ENCODE measurements at regions not wholly inside any gene's neighbourhood (a gene's known extent, or its start where the extent isn't known, plus 50 kb on each side); places are given as distances from the start of the nearest gene placed in this dataset.
"Not testable (repeated sequence)": the region's sequence is repeated elsewhere in the genome, so short reads cannot be mapped to it uniquely, and the experiment has no call there.

DNA sequence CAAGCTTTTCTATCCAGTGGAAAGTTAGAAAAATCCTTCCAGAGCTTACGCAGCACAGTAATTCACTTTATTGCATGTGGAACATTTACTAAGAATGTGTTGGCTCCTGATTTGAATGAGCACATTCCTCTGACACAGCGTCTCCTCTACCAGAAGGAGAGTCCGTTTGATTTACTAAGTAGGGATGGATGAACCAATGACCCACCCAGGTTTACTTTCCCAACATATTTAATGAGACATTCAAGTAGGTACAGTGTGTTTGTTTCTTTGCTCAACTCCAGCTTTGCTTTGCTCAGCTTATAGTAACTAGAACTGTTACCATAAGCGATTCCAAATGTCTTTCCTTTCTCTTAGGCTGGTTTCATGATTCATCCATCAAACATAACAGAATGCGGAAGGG, 161.7 kb downstream of the SMARCA1 start:
- no peak for DNase-seq (ENCODE audit: low read depth)

DNA sequence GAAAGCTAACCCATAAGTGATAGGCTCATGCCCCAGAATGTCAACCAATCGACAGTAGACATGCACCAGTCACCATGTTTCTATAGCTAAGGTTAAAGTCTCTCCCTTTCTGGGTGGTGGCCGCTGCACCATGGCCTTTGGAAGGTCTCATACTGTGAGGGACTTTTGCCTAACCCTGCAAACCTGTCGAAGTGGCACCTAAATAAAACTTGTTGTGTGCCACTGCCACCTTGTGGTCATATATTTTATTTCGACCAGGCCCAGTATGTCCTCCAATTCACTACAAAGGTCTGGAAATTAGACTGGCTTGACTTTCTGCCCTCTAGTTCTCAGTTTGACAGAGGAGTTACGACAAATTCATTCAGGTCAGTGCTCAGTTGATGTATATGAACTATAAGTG, 163.1 kb downstream of the SMARCA1 start:
- peak; percentile 20 for DNase-seq (ENCODE audit: low read depth)

DNA sequence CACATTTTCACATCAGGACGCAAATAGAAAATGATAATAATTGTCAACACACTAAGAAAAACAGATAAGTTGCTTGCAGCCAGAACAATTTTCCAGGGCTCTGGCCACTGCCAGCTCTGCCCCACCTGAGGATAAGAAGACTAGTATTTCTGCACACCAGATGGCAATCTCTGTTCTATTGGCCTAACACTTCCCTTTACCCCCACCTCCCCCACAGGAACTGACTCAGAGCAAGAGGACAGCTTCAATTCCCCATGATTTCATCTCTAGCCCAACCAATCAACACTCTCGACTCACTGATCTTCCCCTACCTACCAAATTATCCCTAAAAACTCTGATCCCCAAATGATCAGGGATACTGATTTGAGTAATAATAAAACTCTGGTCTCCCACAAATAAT, 164.0 kb downstream of the SMARCA1 start:
- DNase-seq (ENCODE audit: low read depth): no peak

DNA sequence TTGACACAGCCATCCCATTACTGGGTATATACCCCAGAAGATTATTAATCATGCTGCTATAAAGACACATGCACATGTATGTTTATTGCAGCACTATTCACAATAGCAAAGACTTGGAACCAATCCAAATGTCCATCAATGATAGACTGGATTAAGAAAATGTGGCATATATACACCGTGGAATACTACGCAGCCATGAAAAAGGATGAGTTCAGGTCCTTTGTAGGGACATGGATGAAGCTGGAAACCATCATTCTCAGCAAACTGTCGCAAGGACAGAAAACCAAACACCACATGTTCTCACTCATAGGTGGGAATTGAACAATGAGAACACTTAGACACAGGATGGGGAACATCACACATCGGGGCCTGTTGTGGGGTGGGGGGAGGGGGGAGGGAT, 165.9 kb downstream of the SMARCA1 start:
- DNase-seq (ENCODE audit: low read depth): not testable (repeated sequence)

DNA sequence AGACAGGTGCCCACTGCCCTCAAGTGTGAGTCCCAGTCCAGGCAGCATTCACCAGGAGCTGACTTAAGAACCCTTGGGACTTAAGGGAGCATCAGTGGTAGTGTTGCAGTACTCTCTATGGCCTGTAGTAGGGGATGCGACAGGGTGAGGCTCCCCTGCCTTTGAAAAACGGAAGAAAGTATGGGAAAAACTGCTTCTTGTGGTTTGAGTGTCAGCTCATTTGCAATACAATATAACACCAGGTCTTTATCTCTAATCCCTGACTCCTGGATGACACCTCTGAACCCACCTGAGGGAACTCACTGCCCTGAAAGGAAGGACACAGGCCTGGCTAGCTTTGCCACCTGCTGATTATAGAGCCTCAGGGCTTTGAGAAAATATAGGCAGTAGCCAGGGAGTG, 176.0 kb downstream of the SMARCA1 start:
- DNase-seq (ENCODE audit: low read depth): no peak

DNA sequence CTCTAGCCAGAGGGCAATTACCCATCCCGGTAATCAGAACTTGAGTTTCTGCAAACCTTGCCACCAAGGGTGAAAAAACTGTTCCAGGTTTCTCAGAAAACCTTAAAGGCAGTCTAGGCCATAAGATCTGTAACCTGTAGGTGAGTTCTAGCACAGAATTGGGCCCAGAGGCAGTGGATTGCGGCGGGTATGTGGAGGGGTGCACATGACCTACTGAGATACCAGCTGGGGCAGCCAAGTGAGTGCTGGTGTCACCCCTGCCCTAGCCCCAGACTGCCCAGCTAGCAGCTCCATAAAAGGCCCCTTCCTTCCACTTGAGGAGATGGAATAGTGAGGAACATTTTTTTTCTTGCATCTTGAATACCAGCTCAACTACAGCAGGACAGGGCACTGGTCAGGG, 176.7 kb downstream of the SMARCA1 start:
- DNase-seq (ENCODE audit: low read depth): no peak

DNA sequence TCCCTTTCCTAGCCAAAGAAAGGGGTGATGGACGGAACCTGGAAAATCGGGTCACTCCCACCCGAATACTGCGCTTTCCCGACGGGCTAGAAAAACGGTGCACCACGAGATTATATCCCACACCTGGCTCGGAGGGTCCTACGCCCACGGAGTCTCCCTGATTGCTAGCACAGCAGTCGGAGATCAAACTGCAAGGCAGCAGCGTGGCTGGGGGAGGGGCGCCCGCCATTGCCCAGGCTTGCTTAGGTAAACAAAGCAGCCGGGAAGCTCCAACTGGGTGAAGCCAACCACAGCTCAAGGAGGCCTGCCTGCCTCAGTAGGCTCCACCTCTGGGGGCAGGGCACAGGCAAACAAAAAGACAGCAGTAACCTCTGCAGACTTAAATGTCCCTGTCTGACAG, 186.0 kb downstream of the SMARCA1 start:
- DNase-seq (ENCODE audit: low read depth): not testable (repeated sequence)

DNA sequence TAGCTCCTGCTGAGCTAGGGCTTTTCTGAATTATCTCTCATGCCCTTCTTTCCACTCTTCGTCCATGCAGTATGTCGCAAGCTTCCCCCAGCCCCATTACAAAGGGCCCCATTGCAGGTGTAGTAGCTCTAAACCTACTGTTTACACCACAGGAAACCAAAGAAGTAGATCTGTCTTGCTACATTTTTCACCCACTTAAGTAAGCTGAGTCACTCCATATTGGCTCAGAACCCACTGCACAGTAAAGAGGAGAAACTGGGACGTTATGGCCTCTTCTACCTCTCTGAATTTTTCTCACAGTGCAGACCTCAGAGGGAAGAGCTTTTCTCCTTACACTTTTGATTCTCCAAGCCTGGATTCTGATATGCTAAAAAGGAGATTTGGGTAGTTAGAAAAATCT, 200.2 kb downstream of the SMARCA1 start:
- no peak for DNase-seq (ENCODE audit: low read depth)

DNA sequence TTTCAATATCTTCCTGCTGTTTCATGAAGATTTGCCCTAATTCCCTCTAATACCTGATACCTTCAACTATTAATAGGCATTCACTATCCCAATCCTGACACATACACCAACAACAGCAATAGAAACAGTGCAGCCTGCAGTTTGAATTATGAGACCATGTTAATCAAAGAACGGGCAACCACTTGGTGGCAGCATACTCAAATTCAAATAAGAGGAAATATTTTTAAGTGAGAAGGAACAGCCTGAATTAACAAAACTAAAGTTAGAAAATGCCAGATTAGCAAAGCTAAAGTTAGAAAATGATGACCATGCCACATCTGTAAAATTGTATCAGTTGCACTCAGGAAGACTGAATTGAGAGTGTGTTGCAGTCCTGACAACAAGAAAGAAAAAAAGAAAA, 204.9 kb downstream of the SMARCA1 start:
- peak; percentile 29 for DNase-seq (ENCODE audit: low read depth)

DNA sequence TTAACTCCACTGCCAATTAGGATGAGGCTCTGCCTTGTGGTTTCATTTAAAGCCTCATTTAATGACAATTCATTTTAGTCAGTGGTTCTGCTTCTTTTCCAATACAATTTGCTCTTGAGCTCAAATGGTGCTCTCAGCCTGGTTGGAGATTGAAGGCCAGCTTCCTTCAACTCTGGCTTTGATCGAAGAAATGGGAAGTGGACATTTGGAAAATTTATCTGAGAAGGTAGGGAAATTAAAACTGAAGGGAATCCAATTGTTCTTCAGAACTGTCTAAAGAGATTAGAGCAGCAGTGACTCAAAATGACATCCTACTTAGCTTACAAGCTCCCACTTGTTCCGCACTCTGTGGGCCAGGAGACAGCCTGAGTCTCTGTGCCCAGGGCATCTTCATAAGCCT, 206.8 kb downstream of the SMARCA1 start:
- DNase-seq (ENCODE audit: low read depth): no peak

DNA sequence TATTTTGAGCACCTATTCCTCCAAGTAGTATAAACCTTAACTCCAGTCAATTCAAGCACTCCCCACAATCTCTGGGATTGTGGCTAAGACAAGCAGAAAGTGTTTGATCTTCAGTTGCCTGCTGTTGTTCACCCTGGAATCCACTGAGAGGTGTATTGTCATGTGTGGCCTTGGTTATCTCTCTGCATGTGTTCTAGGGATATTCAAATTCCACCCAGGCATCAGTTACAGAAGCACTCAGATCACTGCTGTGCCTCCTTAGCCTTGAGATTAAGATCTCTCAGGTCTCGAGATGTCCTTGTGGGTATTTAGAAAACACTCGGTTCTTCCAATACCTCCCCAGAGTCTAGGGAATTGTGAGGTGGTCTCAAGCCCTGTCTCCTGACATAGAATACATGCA, 213.3 kb downstream of the SMARCA1 start:
- no peak for DNase-seq (ENCODE audit: low read depth)

DNA sequence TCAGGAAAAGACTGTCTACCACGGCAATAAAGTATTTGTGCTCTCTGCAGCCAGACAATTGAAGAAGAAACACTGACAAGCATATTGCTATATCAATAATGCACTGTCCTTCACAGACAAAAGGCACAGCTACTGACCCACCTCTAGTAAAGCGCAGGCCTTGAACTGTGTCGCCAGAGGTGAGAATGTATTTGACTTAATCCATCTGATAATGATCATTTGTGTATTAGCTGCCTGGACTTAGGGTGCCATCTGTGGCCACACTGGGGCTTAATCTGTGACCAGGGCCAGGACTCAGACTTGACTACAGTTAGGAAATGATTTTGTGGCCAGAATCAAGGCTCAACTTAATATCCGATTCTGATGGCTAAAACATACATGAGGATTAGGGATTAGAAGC, 260.4 kb downstream of the SMARCA1 start:
- no peak for DNase-seq (ENCODE audit: low read depth)

DNA sequence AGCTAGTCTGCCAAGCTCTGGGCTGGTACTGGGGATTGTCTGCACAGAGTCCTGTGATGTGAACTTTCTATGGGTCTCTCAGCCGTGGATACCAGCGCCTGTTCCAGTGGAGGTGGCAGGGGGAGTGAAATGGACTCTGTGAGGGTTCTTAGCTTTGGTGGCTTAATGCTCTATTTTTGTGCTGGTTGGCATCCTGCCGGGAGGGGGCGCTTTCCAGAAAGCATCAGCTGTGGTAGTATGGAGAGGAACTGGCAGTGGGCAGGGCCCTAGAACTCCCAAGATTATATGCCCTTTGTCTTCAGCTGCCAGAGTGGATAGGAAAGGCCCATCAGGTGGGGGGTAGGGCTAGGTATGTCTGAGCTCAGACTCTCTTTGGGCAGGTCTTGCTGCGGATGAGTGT, 267.8 kb downstream of the SMARCA1 start:
- not testable (repeated sequence) for DNase-seq (ENCODE audit: low read depth)

DNA sequence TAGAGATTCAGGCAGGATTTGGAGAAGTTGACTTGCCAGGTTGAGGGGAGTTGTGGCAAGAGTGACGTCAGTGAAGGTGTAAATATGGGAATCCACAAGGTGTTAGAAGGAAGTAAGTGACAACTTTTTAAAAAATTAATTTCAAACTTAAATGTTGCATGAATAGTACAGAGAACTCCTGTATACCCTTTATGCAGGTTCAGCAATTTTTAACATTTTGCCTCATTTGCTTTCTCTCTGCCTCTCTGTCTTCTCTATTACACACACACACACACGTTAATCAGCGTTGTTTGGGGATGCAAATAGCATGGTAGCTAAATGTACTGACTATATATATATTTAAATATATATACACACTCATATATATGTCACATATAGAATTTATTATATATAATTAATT, 273.7 kb downstream of the SMARCA1 start:
- DNase-seq (ENCODE audit: low read depth): no peak

DNA sequence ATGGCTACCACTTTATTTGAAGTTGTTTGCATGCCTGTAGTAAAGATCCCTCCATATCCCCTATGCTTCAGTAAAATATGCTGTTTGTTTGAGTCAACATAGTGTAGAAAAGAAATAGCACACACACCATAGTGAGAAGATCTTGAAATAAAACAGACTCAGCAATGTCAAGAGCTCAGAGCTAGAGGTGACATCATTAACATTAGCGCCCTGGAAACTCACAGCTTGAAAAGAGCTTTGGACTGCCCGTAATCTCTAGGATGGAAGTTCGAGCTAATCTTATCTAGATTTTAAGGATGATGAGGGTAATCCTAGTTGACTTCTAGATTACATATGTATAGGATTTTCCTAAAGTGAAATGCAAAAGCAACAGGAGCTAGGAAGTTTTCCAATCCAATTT, 275.6 kb downstream of the SMARCA1 start:
- no peak for DNase-seq (ENCODE audit: low read depth)

DNA sequence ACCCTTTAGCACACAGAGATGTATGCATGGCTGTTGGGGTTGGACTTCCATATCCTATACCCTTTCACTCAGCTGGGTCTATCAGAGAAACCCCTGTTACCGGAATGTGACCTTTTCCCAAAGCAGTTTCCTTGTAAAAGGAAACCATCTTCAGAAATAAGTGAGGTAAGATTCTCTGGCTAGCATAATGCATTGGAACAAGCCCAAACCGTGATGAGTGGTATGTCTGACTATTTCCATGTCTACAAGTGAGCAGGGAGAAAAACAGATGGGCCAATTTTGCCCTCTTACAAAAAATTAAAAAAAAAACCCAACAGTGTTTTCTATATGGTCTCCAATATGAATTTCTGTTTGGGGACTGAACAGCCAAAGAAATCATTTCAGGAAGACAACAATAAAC, 283.9 kb downstream of the SMARCA1 start:
- peak; percentile 34 for DNase-seq (ENCODE audit: low read depth)

DNA sequence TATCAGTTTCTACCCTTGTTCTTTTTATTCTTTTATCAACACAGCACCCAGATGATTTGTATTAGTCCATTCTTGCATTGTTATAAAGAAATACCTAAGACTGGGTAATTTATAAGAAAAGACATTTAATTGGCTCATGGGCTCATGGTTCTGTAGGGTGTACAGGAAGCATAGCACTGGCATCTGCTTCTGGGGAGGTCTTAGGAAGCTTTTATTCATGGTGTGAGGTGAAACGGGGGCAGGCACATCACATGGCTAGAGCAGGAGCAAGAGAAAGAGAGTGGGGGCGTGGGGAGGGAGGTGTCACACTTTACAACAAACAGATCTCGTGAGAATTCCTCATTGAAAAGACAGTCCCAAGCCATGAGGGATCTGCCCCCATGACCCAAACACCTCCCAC, 285.3 kb downstream of the SMARCA1 start:
- no peak for DNase-seq (ENCODE audit: low read depth)

DNA sequence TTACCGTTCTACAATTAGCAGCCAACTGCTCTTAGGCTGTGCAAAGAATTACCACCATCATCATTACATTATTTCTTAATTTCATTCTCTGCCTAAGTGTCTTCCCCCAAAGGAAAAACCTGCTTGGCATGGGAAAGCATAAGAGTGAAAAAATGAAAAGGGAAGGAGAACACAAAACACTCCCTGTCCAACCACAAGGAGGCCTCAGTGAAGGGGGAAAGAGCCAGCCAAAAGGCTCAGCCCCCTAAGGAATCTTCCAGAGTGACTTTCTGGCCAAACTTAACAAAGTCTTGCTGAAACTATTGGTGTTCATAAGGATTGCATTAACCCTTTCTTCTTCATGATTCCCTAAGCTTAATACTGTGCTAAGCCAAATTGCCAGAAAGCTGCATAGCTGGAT, 287.4 kb downstream of the SMARCA1 start:
- DNase-seq (ENCODE audit: low read depth): peak; percentile 0

DNA sequence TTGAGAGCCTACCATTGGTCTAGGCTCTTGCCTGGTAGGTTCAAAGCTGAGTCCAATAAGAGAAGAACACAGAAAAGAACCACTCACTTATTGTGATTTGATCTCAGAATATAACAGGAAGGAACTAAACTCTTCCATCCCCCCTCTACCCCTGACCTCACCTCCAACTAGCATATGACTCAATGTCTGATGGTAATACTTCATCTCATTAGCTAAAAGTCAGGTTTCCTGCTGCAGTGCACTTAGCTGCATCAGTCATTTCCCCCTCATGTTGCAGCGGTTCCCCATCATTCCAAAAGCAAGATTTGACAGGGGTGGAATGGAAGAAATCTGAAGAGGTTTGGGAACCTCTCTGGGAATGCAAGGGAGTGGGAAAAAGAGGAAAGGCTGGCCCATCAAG, 289.5 kb downstream of the SMARCA1 start:
- peak; percentile 65 for DNase-seq (ENCODE audit: low read depth)

DNA sequence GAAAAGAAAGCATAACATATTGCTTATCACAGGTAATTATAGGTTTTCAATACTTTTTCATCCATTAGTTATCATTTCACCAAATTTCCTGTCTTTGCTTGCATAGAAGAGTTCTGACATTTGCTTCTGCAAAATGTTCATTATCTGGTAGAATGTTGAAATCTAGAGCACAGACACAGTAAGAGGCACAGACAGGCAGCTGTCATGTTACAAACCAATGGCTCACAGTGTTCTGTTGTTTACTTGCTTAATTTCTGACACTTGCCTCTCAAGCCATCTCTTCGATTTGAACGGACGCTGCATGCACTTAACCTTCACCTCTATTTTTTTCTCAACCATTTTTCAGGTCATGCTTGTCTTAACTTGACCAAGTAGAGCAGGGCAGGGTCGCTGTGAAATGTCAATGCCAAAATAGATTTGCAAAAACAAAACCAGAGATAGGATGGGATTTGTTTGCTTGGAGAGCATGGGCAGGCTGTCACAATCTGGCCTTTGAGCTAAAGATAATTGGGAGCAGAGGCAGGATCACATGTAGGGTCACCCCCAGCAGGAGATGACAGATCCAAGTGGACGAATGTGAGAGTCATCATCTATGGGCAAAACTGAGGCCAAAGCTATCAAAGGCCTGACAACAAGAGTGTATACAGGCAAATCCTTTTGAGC, 292.3 kb downstream of the SMARCA1 start:
- DNase-seq (ENCODE audit: low read depth): no peak

DNA sequence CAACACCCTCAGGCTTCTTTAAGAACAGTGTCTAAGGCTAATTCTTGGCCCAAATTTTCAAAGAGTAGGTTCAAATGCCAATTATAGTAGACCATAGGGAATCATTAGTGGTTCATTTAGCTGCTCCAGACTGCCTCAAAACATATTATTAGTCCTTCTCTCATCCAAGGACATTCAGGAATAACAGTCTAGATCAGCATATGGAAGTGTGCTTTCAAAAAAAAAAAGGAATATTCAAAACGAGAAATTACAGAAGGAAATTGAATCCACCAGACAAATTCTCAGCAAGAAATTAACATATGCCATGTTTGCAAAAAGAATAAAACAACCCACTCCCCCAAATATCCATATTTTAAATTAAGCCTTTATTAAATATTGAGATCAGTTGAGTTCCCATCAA, 293.1 kb downstream of the SMARCA1 start:
- DNase-seq (ENCODE audit: low read depth): no peak

DNA sequence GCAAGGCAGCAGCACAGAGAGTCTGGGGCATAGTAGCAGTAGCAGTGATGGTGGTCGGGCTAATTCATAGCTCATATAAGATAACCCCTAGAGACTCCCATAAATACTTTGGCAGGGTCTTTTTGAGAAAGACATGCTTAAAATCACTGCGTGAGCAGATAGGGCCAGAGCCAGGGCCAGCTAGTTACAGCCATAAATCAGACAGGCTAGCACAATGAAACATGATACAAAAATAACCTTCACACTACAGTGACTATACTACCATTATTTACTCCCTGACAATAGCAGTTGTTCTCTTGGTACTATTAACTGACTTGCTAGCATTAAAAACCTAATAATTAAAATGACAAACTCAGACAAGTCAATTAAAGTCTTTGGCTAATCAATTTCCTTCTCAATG, 295.9 kb downstream of the SMARCA1 start:
- DNase-seq (ENCODE audit: low read depth): no peak

DNA sequence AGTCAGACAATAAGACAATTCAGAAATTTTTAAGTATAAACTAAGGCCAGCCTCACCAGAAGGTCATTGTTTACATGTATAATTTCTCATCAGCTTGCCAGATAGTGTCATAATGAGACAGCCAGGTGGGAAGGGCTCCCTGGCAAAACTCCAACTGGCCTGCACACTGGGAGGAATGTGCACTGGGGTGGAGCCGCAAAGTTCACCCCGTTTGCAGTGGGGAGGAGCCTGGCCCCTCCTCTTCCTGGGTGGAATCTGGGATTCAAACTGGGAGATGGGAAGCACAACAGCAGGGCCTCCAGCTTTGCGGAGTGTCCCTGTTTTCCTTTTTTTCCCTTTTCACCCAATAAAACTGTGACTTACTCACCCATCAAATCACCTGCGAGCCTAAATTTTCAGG, 329.9 kb downstream of the SMARCA1 start:
- peak; percentile 9 for DNase-seq (ENCODE audit: low read depth)

DNA sequence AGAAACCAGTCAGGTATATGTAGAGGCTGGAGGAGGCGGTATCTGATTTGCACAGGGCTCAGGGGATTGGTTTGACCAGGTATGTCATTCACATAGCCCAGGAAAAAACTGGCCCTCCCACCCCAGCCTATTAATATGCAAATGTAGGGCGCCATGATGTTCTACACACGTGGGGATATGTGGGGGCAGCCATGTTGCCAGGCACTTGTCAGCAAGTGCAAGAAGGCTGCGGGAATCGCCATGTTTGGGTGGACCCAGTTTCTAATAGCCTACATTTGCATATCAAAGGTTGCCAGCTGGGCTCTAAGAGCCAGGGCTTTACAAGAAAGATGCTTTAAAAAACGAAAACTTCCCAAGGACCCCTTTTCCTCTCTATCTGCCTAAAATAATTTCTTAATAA, 335.1 kb downstream of the SMARCA1 start:
- no peak for DNase-seq (ENCODE audit: low read depth)

DNA sequence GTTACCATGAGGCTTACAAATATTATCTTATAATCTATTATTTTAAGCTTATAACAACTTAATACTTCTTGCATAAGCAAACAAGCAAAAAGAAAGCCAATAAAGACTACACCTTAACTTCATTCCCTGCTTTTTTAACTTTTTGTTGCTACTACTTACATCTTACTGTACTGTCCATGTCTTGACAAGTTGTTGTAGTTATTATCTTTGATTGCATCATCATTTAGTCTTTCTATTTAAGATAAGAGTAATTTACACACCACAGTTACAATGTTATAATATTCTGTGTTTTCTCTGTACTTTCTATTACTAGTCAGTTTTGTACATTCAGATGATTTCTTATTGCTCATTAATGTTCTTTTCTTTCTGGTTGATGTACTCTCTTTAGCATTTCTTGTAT, 346.6 kb downstream of the SMARCA1 start:
- no peak for DNase-seq (ENCODE audit: low read depth)
